DOHH2 (cell line): ENCODE measurements at regions not wholly inside any gene's neighbourhood (a gene's known extent, or its start where the extent isn't known, plus 50 kb on each side); places are given as distances from the start of the nearest gene placed in this dataset.

Source experiments
- H3F3A ChIP-seq: fragments of 200-600 bp; sonication (generic), shearing (Covaris generic); 2 replicates; pipeline ENCODE4 v1.6.0; 2016; ENCODE audit warnings: antibody characterized with exemption, mild to moderate bottlenecking; ENCODE audit not compliant: control insufficient read depth, insufficient read depth
- H3K27ac ChIP-seq: fragments of 200-600 bp; sonication (generic); 2 replicates; pipeline ENCODE4 v1.5.1; 2014; ENCODE audit warnings: low read depth, mild to moderate bottlenecking, low read length, moderate library complexity
- H3K27me3 ChIP-seq: fragments of 200-600 bp; sonication (generic); 2 replicates; pipeline ENCODE4 v1.6.1; 2014; ENCODE audit warnings: mild to moderate bottlenecking, low read length, mixed read lengths; ENCODE audit not compliant: control insufficient read depth
- H3K36me3 ChIP-seq: fragments of 200-600 bp; sonication (generic); 2 replicates; pipeline ENCODE4 v1.6.1; 2014; ENCODE audit warnings: mild to moderate bottlenecking, low read length, moderate library complexity, mixed read lengths; ENCODE audit not compliant: control insufficient read depth
- H3K4me1 ChIP-seq: fragments of 200-600 bp; sonication (generic); 2 replicates; pipeline ENCODE4 v1.6.1; 2014; ENCODE audit warnings: mild to moderate bottlenecking, low read length, mixed read lengths; ENCODE audit not compliant: control insufficient read depth
- H3K4me2 ChIP-seq: fragments of 200-600 bp; sonication (generic); 2 replicates; pipeline ENCODE4 v1.6.0; 2014; ENCODE audit warnings: mild to moderate bottlenecking, low read length, moderate library complexity
- H3K4me3 ChIP-seq: fragments of 200-600 bp; sonication (generic); 2 replicates; pipeline ENCODE4 v1.5.1; 2014; ENCODE audit warnings: mild to moderate bottlenecking, low read length, mixed read lengths
- H3K79me2 ChIP-seq: fragments of 200-600 bp; sonication (generic); 2 replicates; pipeline ENCODE4 v1.6.1; 2014; ENCODE audit warnings: mild to moderate bottlenecking, low read length, mixed read lengths; ENCODE audit not compliant: control insufficient read depth
- H3K9me2 ChIP-seq: fragments of 200-600 bp; sonication (generic); replicated peaks from 2 replicates; pipeline ENCODE4 v1.6.1; 2014; ENCODE audit warnings: mild to moderate bottlenecking, low read length, mixed read lengths; ENCODE audit not compliant: control insufficient read depth
- H3K9me3 ChIP-seq: fragments of 200-600 bp; sonication (generic); 2 replicates; pipeline ENCODE4 v1.6.1; 2014; ENCODE audit warnings: antibody characterized with exemption, low read length, mixed read lengths; ENCODE audit not compliant: control insufficient read depth, insufficient read depth
- H4K20me1 ChIP-seq: fragments of 200-600 bp; sonication (generic); 2 replicates; pipeline ENCODE4 v1.6.0; 2014; ENCODE audit warnings: low read depth, mild to moderate bottlenecking, antibody characterized with exemption, low read length, moderate library complexity; ENCODE audit not compliant: control insufficient read depth, insufficient read depth
- CTCF ChIP-seq: fragments of 200-600 bp; sonication (generic); IDR thresholded peaks from one replicate; pipeline ENCODE4 v1.5.1; 2014; ENCODE audit warnings: antibody characterized with exemption, mild to moderate bottlenecking, low read depth, low read length; ENCODE audit not compliant: poor library complexity, severe bottlenecking
- EZH2phosphoT487 ChIP-seq: fragments of 200-600 bp; sonication (generic); IDR thresholded peaks from 2 replicates; pipeline ENCODE4 v1.6.1; 2017; ENCODE audit warnings: borderline replicate concordance, mild to moderate bottlenecking, antibody characterized with exemption, low read length, moderate library complexity, mixed read lengths

- H3K4me3 ChIP-seq, result no peak overlapping the region
- H3F3A ChIP-seq, result no peaks in the 10 kb centered on the region
- H3K27me3 ChIP-seq, result no peaks in the 10 kb centered on the region
- H3K4me2 ChIP-seq, result no peak overlapping the region
- TF ChIP-seq EZH2phosphoT487 (no peak), CTCF (no peak)
- H3K27ac ChIP-seq, result no peak overlapping the region
- no peaks in the 10 kb centered on the region for H3K36me3 ChIP-seq
- H4K20me1 ChIP-seq, result no peaks in the 10 kb centered on the region
- no peaks in the 10 kb centered on the region for H3K79me2 ChIP-seq
- H3K9me2 ChIP-seq, result no peaks in the 10 kb centered on the region
- no peaks in the 10 kb centered on the region for H3K4me1 ChIP-seq
- H3K9me3 ChIP-seq, result no peaks in the 10 kb centered on the region
Observed at GRCh38 chr2:117686699-117687098, 127.8 kb upstream of the DDX18 start.

- no peaks in the 10 kb centered on the region for H3K79me2 ChIP-seq
- H3K9me2 ChIP-seq, result no peaks in the 10 kb centered on the region
- no peaks in the 10 kb centered on the region for H3K9me3 ChIP-seq
- no peak for TF ChIP-seq CTCF
- no peak for TF ChIP-seq EZH2phosphoT487
- H3K4me3 ChIP-seq, result no peak overlapping the region
- no peaks in the 10 kb centered on the region for H3K36me3 ChIP-seq
- H3K27ac ChIP-seq, result no peak overlapping the region
- H3K27me3 ChIP-seq, result no peaks in the 10 kb centered on the region
- no peaks in the 10 kb centered on the region for H4K20me1 ChIP-seq
- H3K4me1 ChIP-seq, result no peaks in the 10 kb centered on the region
- H3F3A ChIP-seq, result no peaks in the 10 kb centered on the region
- no peak overlapping the region for H3K4me2 ChIP-seq
Observed at GRCh38 chr2:117691595-117691994, 122.9 kb upstream of the DDX18 start.

GRCh38 chr2:117692001-117692763 is 122.3 kb upstream of the DDX18 start:
- no peaks in the 10 kb centered on the region for H3K36me3 ChIP-seq
- H3K4me3 ChIP-seq, result no peak overlapping the region
- TF ChIP-seq EZH2phosphoT487 (no peak), CTCF (no peak)
- no peak overlapping the region for H3K4me2 ChIP-seq
- no peaks in the 10 kb centered on the region for H3K4me1 ChIP-seq
- H3K27me3 ChIP-seq, result no peaks in the 10 kb centered on the region
- H3K9me3 ChIP-seq, result no peaks in the 10 kb centered on the region
- no peaks in the 10 kb centered on the region for H3K9me2 ChIP-seq
- no peaks in the 10 kb centered on the region for H4K20me1 ChIP-seq
- H3K27ac ChIP-seq, result no peak overlapping the region
- H3K79me2 ChIP-seq, result no peaks in the 10 kb centered on the region
- no peaks in the 10 kb centered on the region for H3F3A ChIP-seq
